GM18507 (cell line): ENCODE measurements at regions not wholly inside any gene's neighbourhood (a gene's known extent, or its start where the extent isn't known, plus 50 kb on each side); places are given as distances from the start of the nearest gene placed in this dataset.
A peak's percentile ranks its signal among the peaks of the same experiment; 100 is the strongest.

Experiments used
- DNase-seq: peaks from one replicate; pipeline ENCODE4 v3.0.0; 2011; ENCODE audit warnings: low read depth; ENCODE audit not compliant: insufficient read length; ENCODE audit errors: extremely low spot score
- FAIRE-seq: peaks from 2 replicates; lab custom pipeline; 2011; peaks lifted over from hg19 to GRCh38; lab: Jason Lieb, UNC

DNA sequence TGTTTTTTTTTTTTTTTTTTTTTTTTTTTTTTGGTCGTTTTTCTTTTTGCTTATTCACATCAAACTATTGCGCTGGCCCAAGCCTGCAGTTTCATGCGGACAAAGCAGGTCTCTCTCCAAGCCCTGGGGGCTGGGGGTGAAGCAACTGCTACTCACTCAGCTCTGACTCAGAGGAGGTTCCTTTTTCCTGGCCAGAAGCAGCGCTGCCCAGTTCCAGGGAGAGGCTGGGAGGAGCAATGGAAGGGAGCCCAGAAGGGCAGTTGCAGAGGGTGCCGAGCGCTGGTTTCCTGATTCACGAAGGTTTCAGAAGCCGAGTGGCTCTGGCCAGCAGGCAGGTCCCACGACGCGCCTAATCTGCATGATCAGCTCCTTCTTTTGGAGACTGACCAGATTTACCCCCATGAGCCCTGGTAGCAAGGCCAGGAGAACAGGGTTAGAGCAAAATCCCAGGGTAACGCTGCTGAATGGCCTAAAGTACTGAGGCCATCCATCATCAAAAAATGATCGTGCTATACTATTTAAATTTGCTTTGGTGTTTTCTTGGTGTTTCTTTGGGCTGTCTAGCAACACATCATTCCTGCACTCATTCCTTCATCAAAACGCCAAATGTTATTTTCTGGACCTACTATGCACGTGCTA is 144.7 kb upstream of the SOX9 start:
- FAIRE-seq, result no peak

DNA sequence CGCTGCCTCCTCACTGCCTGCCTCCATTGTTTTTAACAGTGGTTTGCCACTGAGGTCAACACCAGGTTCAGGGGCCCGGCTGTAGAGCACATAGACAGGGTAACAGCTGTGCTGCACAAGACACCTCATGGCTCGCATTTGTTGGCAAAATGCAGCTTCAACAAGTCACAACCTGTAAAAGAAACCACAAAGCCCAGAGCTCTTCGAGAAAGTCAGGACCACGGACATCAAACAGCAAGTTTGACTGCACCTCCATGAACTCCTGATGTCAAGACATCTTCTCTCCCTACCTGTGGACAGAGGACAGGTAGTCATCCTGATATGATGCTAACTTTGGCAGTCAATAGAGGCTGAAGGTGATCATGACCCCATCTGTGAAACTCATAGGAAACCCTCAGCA is 142.4 kb upstream of the SOX9 start:
- FAIRE-seq, result no peak
- DNase-seq, result no peak

More for the DNA sequence above, 144.7 kb upstream of the SOX9 start:
- DNase-seq, result no peak

DNA sequence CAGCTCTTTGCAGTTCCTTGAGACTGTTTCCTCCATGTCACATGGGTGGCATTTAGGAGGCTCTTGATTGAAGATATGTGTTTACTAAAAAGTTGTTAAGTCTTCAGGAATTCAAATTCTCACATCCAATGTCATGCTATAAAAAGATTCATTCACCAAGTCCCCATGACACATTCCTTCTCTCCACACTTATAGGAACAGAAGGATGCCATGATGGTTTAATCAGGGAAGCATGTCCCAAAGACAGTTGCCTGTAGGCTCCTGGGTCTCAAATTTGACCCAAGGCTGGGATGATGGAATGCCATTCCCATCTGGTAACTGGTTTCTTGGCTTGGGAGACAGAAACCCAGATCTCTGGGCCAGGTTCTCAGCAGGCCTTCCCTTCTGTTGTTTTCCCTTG is 140.6 kb upstream of the SOX9 start:
- no peak for FAIRE-seq
- no peak for DNase-seq

DNA sequence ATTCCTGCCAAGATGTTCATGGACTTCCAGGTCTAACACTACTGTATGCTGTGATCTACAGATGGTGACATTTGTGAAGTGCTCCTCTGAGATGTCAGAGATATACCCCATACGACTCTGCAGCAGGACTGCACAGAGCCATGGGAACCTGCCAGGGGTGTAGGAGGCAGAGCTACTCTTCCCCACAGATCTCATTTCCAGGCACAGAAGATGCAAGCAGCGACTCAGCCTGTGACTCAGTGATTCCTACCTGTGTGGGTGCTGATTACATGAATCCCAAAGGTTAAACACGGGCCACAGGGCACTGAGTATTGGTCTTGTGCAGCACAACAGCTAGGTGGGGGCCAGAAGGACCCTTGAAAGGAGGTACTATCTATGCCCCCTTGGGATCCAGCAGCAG is 137.0 kb upstream of the SOX9 start:
- DNase-seq (no peak), FAIRE-seq (no peak)

DNA sequence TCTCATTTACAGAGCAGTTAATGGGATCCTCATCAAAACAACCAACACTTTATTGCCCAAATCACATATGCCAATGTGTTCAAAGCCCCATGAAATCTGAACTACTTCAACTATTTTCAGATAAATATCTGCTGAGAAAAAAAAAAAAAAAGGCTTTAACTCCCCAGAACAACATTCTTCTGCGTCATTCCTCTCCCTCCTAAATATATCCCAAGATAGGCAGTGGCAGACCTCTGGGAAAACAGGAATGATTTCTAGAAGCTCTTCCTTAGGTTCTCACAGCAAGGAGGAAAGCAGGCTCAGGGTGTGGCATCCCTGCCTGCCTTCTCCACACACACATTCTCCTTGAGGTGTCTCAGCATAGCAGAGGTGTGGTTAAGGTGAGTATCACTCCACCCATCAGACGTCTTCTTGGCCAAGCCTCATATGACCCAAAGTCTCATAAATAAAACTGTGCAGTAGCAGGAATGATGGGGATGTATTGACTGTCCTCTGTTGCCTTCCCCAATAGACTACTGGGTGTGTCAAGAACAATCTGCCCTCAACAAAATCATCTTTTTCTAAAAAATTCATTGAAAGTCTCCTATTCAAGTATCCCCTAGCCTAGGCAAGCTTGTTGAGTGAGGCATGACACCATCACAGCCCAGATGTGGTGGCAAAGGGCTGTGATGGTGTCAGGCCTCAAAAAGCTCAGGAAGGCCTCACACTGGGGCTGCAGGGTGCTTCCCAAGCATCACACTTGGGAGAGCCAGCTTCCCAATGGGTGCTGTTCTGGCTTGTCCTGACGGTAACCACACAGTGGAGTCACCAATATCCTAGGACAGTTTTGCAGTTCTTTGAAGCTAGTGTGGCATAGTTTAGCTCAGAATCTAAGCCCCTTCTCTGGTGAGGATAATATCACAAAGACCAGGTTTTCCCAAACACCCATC is 135.4 kb upstream of the SOX9 start:
- no peak for FAIRE-seq

DNA sequence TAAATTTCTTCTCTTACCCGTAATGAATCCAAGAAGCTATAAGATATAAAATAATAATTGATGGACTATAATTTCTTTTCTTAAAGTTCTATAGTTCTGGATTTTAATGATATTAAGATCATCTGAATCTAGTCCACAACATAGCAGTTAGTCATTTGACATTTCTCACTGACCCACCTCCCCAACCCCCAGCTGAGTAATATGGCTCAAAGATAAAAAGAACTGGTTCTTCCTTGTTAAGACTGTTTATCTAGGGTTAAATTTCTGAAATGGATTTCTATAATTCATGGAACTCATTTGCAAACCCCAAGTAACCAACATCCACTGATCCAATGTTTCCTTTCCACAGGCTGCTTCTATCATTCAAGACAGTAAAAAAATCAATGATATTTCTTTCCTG is 133.9 kb upstream of the SOX9 start:
- FAIRE-seq (no peak), DNase-seq (no peak)

More for the DNA sequence above, 135.4 kb upstream of the SOX9 start:
- no peak for DNase-seq

DNA sequence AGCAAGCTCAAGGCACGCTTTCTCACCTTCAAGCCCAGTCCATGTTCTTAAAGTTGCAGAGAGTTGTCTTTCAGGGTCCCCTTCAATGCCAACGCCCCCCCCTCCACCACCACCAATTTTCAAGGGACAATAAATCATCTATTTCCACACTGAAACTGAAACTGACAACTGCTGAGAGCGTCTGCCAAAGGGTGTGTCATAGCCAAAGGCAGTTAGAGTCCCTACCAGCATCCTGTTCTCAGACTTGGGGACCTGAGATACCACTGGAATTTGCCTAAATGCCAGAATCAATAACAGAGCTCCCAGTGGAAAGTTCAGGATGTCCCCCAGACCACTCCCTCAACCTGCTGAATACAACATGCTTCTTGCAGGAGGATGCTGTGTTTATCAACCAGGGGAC is 133.2 kb upstream of the SOX9 start:
- FAIRE-seq (peak; percentile 58), DNase-seq (no peak)

DNA sequence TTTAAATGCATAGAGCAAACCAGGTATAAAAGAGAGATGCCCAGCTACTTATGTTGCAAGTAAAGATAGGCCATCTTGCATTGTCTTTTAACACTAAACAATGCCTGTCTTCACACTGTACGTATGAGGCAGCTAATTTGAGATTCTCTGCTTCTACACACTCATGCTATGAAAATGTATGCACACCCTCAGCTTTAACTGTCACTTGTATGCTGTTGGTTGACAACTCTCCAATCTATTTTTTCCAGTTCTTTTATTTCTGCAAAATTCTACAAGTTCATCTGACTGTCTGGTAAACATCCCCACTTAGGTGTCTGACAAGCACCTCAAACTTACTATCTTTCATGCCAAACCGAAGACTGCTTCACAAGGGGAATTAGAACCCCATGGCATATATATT is 131.7 kb upstream of the SOX9 start:
- FAIRE-seq (no peak), DNase-seq (no peak)

DNA sequence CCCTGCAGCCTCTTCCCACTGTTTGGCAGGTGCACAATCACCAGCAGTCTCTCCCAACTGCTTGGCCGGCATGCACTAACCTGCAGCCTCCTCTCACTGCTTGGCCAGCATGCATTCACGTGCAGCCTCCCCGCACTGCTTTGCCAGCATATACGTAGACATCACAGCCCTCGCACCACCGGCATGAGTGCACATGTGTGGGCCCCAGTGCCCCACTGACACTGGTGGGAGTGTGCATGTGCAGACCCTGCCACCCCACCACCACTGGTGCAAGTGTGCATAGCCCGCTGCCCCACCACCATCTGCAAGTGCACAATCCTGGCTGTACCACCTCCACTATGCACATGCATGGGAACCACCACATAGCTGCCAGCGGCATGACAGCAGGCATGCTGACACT is 127.5 kb upstream of the SOX9 start:
- no peak for FAIRE-seq
- no peak for DNase-seq

DNA sequence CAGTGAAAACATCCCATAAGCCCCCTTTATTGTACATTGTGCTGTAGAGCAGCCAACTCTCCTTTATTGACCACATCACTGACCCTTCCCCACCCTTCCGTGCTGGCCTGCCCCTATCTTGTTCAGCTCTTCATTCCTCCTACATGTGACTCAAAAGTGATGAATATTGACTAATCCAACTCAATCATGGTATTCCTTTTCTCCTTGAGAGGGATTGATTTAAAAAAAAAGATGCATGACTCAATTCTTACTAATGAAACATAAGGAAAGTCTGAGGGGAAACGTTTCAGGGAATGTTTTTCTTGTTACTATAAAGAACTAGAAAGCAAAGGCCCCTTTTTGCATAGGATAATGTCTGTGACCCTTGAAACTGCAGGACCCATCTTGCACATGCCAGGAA is 125.2 kb upstream of the SOX9 start:
- no peak for FAIRE-seq
- DNase-seq, result no peak

DNA sequence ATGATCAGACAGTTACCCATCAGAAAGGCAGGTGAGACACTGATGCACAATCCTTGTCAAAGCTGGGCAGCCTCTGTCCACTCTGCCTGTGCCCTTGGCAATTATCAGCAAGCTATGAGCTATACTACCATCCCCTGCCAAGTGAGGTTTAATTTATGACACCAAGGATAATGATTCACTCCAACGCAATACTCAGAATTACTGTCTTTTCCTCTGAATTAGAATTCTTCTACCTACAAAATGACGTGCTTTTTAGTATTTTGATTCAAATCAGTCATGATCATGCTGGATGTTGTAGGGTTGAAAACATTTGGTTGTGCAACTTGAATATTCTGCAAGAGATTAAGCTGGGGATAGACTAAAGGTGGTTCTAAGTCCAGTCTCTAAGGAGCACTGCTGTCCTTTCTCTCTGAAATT is 116.8 kb upstream of the SOX9 start:
- DNase-seq (no peak), FAIRE-seq (no peak)

DNA sequence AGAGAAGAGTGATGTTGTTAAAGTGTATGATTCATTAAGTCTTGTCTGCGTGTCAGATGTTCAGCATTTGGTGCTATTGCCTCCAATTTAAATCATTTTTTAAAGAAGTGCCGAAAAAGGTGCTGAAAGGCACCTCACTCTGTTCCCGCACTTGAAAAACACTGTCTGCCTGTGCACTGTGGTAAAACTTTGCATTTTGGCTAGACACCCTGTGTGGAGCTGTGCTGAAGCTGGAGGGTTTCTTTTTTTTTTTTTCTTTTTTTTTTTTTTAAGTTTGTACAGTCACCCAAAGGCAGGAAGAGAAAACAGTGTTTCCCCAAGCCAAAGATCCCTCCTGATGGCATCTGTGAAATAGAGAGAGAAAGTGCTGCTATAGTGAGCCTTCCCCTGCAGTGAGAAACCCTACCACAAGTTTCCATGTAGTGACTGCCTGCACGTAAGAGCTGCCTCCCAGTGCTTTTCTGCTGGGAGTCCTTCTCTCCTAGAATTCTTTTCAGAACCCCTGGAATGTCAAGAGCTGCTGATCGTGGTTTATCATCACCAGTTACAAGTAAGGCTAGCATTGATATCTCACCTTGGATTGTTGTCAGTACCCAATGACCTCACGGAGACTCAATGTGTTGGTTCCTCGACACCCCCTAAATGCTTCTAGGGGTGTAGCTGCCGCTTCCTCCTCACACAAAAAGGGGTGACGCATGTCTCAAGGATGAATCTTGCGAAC is 116.0 kb upstream of the SOX9 start:
- DNase-seq (peak; percentile 9), FAIRE-seq (peak; percentile 35)

DNA sequence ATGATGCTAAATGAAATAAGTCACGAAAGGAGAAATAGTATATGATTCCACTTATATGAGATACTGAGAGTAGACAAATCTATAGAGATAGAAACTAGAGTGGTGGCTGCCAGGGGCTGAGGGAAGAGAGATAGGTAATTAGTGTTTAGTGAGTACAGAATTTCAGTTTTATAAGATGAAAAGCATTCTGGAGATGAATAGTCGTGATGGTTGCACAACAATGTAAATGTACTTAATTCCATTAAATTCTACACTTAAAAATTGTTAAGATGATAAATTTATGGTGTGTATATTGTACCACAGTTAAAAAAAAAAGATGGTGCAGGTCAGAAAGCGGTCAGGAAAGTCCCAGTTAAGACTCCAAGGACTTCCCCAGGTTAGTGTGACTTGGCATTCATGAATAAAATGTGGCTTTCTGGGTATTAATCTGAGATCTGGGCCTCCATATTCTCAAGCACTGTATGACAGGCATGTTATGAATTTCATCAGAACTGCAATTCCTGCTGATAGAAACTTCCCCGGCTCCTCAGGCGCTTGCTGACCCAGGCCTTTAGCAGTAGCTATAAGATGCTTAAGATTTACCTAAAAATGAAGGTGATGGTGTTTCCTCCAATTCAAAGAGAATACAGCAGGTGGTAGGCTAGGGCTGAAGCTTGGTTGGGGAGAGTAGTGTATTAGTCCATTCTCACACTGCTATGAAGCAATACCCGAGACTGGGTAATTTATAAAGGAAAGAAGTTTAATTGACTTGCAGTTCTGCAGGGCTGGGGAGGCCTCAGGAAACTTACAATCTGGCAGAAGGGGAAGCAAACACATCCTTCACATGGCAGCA is 115.3 kb upstream of the SOX9 start:
- DNase-seq (no peak), FAIRE-seq (peak; percentile 57)

DNA sequence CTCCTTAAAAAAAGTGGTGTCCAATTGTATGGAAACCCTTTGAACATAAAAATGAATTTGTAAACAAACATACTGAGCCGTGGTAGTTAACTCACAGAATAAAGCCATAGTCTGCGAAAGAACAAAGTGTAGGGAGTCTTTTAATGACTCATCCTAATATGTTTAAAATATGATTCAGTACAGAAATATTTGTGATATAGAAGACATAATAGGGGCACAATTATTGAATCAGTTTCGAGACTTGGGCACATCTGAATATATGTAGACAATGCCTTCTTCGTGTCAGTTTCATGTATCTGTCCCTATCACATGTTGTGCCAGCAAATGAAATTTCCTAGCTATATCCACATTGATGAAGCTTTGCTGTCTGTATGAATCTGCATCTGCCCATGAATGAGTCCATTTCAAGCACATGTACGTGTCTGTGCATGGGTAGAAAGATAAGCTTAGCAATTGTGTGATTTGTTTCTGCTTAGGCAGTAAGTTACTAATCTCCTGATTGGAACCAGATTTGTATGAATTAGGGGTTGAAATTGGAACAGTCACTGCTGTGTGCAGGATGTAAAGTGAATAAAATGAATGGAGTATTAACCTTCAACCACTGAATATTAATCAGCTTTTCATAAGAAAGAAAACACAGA is 112.5 kb upstream of the SOX9 start:
- DNase-seq, result no peak
- no peak for FAIRE-seq

DNA sequence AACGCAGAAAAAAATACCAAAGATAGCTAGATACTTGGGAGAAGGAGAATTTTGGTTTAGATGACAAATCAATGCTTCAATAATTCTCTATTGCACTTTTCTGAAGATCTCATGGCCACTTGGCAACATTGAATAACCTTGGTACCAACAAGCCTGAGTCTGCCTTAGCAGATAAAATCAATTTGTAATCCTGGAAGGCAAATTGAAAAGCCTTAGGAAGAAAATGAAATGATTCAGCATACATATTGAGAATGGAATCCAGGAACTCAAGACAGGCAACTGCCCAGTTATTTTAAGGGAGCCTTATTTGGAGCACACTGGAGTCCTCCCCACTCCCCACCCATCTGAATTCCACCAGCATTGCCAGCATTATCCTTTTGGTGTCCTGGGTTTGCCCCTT is 109.3 kb upstream of the SOX9 start:
- DNase-seq (no peak), FAIRE-seq (no peak)

DNA sequence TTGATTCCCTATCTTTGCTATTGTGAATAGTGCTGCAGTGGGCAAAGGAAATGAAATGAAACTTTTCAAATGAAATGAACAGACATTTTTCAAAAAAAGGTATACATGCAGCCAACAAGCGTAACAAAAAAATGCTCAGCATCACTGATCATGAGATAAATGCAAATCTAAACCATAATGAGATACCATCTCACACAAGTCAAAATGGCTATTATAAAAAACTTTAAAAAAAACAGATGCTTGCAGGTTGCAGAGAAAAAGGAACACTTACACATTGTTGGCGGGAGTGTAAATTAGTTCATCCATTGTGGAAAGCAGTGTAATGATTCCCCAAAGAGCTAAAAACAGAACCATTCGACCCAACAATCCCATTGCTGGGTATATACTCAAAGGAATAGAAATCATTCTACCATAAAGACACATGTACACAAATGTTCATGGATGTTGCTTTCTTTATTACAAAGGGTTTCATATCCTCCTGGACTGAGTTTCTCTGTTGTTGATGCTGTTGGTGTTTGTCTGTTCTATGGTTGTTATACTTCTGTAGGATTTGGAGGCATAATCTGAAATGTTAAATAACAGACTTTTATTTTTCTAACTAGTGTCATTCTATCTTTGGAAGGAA is 99.3 kb upstream of the SOX9 start:
- FAIRE-seq (peak; percentile 70), DNase-seq (no peak)

DNA sequence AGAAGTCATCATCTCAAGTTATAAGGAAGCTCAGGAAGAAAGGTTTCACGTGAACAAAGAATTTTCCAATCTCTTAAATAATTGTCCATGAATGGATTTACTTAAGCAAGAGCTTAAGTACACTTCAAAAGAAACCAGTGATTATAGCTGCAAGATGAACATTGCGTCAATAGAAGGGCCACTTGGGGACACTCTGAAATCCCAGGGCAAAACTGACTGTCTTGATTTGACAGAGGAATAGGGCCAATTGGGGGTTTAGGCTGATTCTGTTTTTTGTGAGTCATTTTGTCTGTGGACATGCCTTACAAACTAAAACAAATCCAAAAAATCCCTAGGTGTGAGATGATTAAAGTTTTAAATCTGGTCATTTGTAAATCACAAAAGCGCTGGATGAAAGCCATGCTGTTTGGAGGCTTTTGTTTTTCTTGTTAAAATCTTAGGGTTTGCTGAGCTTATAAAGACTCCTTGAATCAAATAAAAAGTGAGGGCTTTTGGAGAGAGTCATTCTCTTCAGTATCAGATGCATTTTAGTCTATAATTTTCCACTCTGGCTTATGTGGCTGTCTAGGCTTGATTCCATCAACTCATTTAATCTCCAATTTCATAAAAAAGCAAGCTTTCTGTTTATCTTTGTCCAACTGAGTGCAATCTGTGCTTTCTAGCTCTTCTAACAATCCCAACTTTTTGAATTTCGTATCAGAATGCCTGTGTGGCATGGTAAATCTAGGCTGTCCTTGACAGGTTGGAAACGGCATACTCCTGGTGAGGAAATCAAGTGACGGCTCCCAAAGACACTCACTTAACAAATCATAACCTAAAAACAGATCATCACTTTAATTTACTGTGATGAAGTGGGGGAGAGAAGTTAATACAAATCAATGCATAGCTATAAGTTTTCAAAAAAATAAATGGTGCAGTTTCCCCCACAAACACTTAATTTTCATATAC is 98.2 kb upstream of the SOX9 start:
- DNase-seq (no peak), FAIRE-seq (peak; percentile 44)

DNA sequence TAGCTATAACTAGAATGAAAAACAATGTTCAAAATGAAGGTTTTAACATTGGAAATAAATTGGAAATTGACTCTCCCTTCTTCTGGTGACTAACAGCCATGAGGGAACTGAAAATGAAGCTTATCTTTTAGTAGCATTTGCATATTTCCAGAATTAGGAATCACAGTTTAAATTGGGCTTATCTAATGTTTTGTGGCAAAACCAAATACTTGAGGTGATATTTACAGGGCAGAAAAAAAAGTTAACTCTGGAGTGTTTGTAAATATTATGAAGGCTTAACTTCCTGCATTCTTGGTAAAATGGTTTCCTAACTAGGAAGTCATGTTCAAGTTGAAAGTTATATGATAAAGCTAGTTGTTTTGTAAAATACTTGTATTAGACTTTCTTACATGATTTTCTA is 96.4 kb upstream of the SOX9 start:
- no peak for DNase-seq
- no peak for FAIRE-seq
